ENCODE measurements at regions not wholly inside any gene's neighbourhood (a gene's known extent, or its start where the extent isn't known, plus 50 kb on each side); places are given as distances from the start of the nearest gene placed in this dataset.

DNA sequence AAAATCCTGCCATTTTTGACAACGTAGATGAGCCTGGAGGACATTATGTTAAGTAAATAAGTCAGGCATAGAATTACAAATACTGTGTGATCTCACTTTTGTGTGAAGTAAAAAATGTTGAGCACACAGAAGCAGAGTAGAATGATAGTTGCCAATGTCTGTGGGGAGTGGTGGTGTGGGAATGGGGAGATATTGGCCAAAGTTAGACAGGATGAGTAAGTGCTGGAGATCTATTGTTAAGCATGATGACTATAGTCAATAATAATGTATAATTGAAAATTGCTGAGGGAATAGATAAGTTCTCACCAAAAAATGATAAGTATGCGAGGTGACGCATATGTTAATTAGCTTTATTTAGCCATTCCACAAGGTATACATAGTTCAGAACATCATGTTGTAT is 92.0 kb downstream of the GPR85 start:
- TF ChIP-seq JUNB (IDR thresholded peaks at IDR 0.05; ENCODE audit: unreplicated experiment) (no peak), EZH2 (IDR thresholded peaks at IDR 0.05; ENCODE audit: low read depth, unreplicated experiment) (no peak), EZH2phosphoT487 (IDR thresholded peaks at IDR 0.05; ENCODE audit: unreplicated experiment) (no peak), POLR2AphosphoS5 (IDR thresholded peaks at IDR 0.05; ENCODE audit: low read depth) (no peak), NANOG (IDR thresholded peaks at IDR 0.05; ENCODE audit: borderline replicate concordance) (no peak)
- TF ChIP-seq, protein P1, sequence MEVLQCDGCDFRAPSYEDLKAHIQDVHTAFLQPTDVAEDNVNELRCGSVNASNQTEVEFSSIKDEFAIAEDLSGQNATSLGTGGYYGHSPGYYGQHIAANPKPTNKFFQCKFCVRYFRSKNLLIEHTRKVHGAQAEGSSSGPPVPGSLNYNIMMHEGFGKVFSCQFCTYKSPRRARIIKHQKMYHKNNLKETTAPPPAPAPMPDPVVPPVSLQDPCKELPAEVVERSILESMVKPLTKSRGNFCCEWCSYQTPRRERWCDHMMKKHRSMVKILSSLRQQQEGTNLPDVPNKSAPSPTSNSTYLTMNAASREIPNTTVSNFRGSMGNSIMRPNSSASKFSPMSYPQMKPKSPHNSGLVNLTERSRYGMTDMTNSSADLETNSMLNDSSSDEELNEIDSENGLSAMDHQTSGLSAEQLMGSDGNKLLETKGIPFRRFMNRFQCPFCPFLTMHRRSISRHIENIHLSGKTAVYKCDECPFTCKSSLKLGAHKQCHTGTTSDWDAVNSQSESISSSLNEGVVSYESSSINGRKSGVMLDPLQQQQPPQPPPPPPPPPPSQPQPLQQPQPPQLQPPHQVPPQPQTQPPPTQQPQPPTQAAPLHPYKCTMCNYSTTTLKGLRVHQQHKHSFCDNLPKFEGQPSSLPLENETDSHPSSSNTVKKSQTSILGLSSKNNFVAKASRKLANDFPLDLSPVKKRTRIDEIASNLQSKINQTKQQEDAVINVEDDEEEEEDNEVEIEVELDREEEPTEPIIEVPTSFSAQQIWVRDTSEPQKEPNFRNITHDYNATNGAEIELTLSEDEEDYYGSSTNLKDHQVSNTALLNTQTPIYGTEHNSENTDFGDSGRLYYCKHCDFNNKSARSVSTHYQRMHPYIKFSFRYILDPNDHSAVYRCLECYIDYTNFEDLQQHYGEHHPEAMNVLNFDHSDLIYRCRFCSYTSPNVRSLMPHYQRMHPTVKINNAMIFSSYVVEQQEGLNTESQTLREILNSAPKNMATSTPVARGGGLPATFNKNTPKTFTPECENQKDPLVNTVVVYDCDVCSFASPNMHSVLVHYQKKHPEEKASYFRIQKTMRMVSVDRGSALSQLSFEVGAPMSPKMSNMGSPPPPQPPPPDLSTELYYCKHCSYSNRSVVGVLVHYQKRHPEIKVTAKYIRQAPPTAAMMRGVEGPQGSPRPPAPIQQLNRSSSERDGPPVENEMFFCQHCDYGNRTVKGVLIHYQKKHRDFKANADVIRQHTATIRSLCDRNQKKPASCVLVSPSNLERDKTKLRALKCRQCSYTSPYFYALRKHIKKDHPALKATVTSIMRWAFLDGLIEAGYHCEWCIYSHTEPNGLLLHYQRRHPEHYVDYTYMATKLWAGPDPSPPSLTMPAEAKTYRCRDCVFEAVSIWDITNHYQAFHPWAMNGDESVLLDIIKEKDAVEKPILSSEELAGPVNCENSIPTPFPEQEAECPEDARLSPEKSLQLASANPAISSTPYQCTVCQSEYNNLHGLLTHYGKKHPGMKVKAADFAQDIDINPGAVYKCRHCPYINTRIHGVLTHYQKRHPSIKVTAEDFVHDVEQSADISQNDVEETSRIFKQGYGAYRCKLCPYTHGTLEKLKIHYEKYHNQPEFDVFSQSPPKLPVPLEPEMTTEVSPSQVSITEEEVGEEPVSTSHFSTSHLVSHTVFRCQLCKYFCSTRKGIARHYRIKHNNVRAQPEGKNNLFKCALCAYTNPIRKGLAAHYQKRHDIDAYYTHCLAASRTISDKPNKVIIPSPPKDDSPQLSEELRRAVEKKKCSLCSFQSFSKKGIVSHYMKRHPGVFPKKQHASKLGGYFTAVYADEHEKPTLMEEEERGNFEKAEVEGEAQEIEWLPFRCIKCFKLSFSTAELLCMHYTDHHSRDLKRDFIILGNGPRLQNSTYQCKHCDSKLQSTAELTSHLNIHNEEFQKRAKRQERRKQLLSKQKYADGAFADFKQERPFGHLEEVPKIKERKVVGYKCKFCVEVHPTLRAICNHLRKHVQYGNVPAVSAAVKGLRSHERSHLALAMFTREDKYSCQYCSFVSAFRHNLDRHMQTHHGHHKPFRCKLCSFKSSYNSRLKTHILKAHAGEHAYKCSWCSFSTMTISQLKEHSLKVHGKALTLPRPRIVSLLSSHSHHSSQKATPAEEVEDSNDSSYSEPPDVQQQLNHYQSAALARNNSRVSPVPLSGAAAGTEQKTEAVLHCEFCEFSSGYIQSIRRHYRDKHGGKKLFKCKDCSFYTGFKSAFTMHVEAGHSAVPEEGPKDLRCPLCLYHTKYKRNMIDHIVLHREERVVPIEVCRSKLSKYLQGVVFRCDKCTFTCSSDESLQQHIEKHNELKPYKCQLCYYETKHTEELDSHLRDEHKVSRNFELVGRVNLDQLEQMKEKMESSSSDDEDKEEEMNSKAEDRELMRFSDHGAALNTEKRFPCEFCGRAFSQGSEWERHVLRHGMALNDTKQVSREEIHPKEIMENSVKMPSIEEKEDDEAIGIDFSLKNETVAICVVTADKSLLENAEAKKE (CRISPR knock-in tag; IDR thresholded peaks at IDR 0.05) = no peak
- TF ChIP-seq, protein P2, sequence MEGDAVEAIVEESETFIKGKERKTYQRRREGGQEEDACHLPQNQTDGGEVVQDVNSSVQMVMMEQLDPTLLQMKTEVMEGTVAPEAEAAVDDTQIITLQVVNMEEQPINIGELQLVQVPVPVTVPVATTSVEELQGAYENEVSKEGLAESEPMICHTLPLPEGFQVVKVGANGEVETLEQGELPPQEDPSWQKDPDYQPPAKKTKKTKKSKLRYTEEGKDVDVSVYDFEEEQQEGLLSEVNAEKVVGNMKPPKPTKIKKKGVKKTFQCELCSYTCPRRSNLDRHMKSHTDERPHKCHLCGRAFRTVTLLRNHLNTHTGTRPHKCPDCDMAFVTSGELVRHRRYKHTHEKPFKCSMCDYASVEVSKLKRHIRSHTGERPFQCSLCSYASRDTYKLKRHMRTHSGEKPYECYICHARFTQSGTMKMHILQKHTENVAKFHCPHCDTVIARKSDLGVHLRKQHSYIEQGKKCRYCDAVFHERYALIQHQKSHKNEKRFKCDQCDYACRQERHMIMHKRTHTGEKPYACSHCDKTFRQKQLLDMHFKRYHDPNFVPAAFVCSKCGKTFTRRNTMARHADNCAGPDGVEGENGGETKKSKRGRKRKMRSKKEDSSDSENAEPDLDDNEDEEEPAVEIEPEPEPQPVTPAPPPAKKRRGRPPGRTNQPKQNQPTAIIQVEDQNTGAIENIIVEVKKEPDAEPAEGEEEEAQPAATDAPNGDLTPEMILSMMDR (conservative IDR thresholded peaks at IDR 0.05; ENCODE audit: low read depth in 2 of 2) = no peak
- H3F3A ChIP-seq (replicated peaks; ENCODE audit: low read depth) = no peaks in the 10 kb centered on the region
- ATAC-seq (no peak), DNase-seq (ENCODE audit: low spot score) (no peak)
- no peaks in the 10 kb centered on the region for H3K4me1 ChIP-seq (ENCODE audit: insufficient read depth)
- no peaks in the 10 kb centered on the region for H4K20me1 ChIP-seq (replicated peaks; ENCODE audit: insufficient read depth)
- no peak overlapping the region for H3K27ac ChIP-seq (ENCODE audit: low read depth)
- H3K9me2 ChIP-seq (ENCODE audit: insufficient read depth) = 0 out of 2 replicates have a peak, but pooled peaks cover 2% of the 10 kb centered on the region
- H2AFZ ChIP-seq = no peak overlapping the region
- Mint-ChIP-seq H3K9me3 (no peaks in the 10 kb centered on the region), H3K4me3 (no peak overlapping the region), H3K27ac (no peak overlapping the region), H3K27me3 (ENCODE audit: insufficient read depth, low read depth, poor library complexity) (peaks cover 2% of the 10 kb centered on the region), H3K36me3 (ENCODE audit: low read depth) (no peaks in the 10 kb centered on the region), H3K4me1 (peaks cover 5% of the 10 kb centered on the region; the same call in 2 of the 3 replicates)
- H3K36me3 ChIP-seq (ENCODE audit: insufficient read depth) = no peaks in the 10 kb centered on the region
- H3K27me3 ChIP-seq (ENCODE audit: insufficient read depth) = no peaks in the 10 kb centered on the region
- H3K79me2 ChIP-seq (replicated peaks; ENCODE audit: insufficient read depth) = no peaks in the 10 kb centered on the region
- no peak overlapping the region for H3K4me3 ChIP-seq
- no peak overlapping the region for H3K4me2 ChIP-seq

Measured in GM23338 (cell line).